Activated CD4-positive, alpha-beta memory T cell treated with anti-CD3 and anti-CD28 coated beads, Interleukin-2, amount 10 ng/mL, durations not matched to agents 7 days and 5 days (primary cell): ENCODE measurements at regions not wholly inside any gene's neighbourhood (a gene's known extent, or its start where the extent isn't known, plus 50 kb on each side); places are given as distances from the start of the nearest gene placed in this dataset.

Source experiments
- CTCF ChIA-PET: fragments of 350-600 bp; sonication (Branson Sonifier 250); formaldehyde crosslinking; loops from one replicate; lab custom pipeline; 2021; ENCODE audit warnings: antibody characterized with exemption, inconsistent platforms; lab: Charles Lee
- POLR2A ChIA-PET: fragments of 350-600 bp; sonication (Branson Sonifier 250); formaldehyde crosslinking; loops from one replicate; lab custom pipeline; 2021; ENCODE audit warnings: antibody characterized with exemption; lab: Charles Lee
- DNase-seq: peaks from one replicate; pipeline ENCODE4 v3.0.0-alpha.2; 2020
- H3K27ac Mint-ChIP-seq: one replicate; pipeline ENCODE4 v1.8.0; 2021; ENCODE audit warnings: mild to moderate bottlenecking, mixed read lengths
- H3K27me3 Mint-ChIP-seq: one replicate; pipeline ENCODE4 v1.8.0; 2021; ENCODE audit warnings: mixed read lengths
- H3K36me3 Mint-ChIP-seq: one replicate; pipeline ENCODE4 v1.8.0; 2021; ENCODE audit warnings: low read depth, mixed read lengths
- H3K4me1 Mint-ChIP-seq: one replicate; pipeline ENCODE4 v1.8.0; 2021; ENCODE audit warnings: mixed read lengths
- H3K4me3 Mint-ChIP-seq: one replicate; pipeline ENCODE4 v1.8.0; 2021; ENCODE audit warnings: mild to moderate bottlenecking, mixed read lengths
- H3K9me3 Mint-ChIP-seq: one replicate; pipeline ENCODE4 v1.8.0; 2021; ENCODE audit warnings: mixed read lengths

DNA sequence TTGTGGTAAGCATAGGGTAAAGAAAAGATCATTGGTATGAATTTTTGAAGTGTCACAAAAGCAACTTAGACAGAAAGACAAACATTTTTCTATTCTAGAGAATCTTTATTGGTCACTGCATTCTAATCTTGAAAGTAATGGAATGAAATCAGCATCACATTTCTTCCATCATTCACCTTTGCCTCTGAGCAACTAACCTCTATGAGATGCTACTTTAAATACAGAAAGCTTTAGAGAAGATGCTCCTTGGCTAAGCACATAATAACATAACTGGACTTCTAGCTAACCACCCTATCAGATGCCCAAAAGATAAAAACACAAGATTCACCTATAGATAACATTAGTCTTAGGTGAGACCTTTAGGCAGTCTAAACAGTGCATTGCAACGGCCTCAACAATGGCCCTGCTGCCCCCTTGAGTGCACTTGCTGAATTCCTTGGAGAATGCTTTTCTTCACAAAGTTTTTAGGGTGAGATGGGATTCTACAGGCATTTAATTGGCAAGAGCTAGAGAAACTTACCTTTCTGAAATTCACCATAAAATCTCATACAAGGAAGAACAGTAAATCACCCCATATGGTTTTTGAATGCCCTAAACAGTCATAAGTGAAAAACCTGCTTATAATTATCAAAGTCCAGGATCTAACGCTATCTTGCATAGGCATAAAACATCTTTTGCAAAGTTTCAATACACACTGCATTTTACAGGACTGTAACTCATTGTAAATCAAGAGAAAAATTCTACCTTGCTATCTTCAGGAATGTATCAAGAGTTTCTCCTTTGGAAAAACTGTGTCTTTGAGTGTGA lies 791.3 kb upstream of the CHAC2 start:
- no peaks in the 10 kb centered on the region for H3K9me3 Mint-ChIP-seq
- CTCF ChIA-PET = no interaction called here
- H3K36me3 Mint-ChIP-seq = no peaks in the 10 kb centered on the region
- POLR2A ChIA-PET = no interaction called here
- no peaks in the 10 kb centered on the region for H3K4me1 Mint-ChIP-seq
- H3K4me3 Mint-ChIP-seq = no peak overlapping the region
- DNase-seq = no peak
- no peak overlapping the region for H3K27ac Mint-ChIP-seq
- H3K27me3 Mint-ChIP-seq = no peaks in the 10 kb centered on the region

DNA sequence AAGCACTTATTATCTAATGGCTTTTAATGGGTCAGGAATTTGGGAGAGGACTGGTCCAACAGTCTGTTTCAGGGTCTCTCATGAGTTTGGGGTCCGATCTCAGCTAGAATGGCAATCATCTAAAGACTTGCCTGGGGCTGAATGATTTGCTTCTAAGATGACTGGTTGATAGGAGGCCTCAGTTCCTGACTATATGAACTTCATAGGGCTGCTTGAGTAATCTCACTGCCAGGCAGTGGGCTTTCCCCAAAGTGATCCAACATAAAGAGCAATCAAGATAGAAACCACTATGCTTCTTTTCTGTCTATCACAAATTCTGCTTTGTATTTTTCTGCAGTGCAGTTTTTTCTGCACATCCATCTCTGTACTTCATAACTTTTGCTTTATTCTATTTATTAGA lies 793.5 kb upstream of the CHAC2 start:
- CTCF ChIA-PET = no interaction called here

DNA sequence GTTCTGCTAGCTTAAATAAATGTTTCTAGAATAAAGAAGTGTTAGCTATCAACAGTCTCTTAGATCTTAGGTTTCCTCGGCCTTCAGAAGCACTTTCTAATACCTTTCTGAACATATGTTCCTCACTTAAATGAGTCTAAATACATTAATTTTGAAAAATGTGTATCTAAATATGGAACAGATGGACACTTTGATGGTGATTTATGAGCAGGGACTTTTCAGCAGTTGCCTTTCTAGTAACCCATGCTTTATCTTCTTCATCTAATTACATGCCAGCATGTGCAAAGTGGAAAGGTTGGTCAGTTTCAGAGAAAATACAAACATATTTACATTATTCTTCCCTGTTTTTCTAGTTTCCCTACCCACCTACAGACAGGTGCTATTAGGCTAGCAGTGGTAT lies 797.0 kb upstream of the CHAC2 start:
- POLR2A ChIA-PET = no interaction called here
- no peaks in the 10 kb centered on the region for H3K36me3 Mint-ChIP-seq
- H3K27ac Mint-ChIP-seq = no peak overlapping the region
- no peak overlapping the region for H3K4me3 Mint-ChIP-seq
- no peak for DNase-seq
- no peaks in the 10 kb centered on the region for H3K27me3 Mint-ChIP-seq
- CTCF ChIA-PET = no interaction called here
- H3K4me1 Mint-ChIP-seq = no peaks in the 10 kb centered on the region
- no peaks in the 10 kb centered on the region for H3K9me3 Mint-ChIP-seq

More for the DNA sequence above, 793.5 kb upstream of the CHAC2 start:
- Mint-ChIP-seq H3K4me3 (no peak overlapping the region), H3K36me3 (no peaks in the 10 kb centered on the region), H3K9me3 (no peaks in the 10 kb centered on the region), H3K27me3 (no peaks in the 10 kb centered on the region), H3K27ac (no peak overlapping the region), H3K4me1 (no peaks in the 10 kb centered on the region)
- no peak for DNase-seq
- POLR2A ChIA-PET = no interaction called here

DNA sequence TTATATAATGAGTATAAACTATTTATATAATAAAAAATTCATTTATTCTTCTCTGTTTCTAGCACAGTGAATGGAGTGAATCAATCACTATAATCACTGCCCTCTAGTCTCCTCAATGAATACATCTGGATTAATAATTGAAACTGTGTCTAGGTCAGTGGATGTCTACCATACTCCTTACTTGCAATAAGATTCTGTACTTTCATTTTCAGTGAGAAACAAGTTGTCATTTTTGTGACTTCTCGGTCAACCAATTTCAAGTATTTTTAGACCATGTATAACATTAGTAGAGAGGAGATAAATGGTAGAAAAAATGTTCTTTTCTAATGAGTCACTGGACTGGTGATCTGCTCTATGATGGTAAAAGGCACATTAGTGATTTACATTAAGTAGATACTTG lies 799.6 kb upstream of the CHAC2 start:
- H3K4me3 Mint-ChIP-seq = no peak overlapping the region
- POLR2A ChIA-PET = no interaction called here
- H3K36me3 Mint-ChIP-seq = no peaks in the 10 kb centered on the region
- no peak for DNase-seq
- no peak overlapping the region for H3K27ac Mint-ChIP-seq
- H3K27me3 Mint-ChIP-seq = no peaks in the 10 kb centered on the region
- no peaks in the 10 kb centered on the region for H3K9me3 Mint-ChIP-seq
- CTCF ChIA-PET = no interaction called here
- H3K4me1 Mint-ChIP-seq = no peaks in the 10 kb centered on the region

DNA sequence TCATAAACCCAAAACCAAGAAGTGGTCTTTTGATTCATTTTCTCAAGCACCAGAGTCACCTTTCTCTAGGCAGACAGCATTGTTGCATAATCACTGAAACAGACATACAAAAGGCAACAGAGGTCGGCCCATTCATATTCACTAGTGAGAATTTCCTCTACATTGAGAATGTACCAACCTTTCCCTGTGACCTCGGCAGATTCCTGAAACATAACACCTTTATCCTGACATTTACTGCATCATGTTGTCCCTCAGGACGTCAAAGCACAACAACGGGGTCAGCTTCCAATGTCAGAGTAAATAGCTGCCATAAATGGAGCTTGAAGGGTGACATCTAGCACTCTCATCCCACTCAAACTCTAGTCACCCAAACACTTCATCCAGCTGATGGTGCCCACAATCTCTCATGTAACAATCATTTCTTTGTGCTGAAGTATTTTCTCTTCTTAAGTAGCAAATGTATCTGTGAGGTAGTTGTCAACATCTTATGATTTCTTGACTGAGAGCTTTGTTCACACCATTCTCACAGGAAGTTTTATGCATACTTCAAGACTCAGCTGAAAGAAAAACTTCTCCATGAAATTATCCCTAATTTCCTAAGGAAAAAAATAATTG lies 802.6 kb upstream of the CHAC2 start:
- H3K4me1 Mint-ChIP-seq = no peaks in the 10 kb centered on the region
- no peaks in the 10 kb centered on the region for H3K9me3 Mint-ChIP-seq
- H3K27me3 Mint-ChIP-seq = no peaks in the 10 kb centered on the region
- no peaks in the 10 kb centered on the region for H3K36me3 Mint-ChIP-seq
- H3K4me3 Mint-ChIP-seq = no peak overlapping the region
- ChIA-PET POLR2A (no interaction called here), CTCF (no interaction called here)
- no peak overlapping the region for H3K27ac Mint-ChIP-seq
- no peak for DNase-seq

DNA sequence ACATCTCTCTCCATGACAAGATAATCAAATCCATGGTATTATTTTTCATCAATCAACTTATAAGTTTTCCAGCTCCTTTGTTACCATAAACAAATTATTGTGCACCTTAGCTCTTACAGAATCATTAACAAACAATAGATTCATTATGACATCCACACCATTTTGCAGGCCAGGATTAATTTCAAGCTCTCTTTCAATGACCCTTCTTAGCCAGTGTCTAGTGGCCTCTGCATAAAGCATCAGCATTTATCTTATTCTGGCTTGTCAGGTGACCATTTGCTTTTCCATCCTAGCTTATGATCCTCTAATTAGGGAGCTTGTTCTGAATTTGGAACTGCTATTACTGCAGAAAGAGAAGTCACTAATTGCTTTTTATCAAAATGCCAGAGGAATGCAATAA lies 806.2 kb upstream of the CHAC2 start:
- CTCF ChIA-PET = no interaction called here
- Mint-ChIP-seq H3K4me1 (no peaks in the 10 kb centered on the region), H3K9me3 (no peaks in the 10 kb centered on the region), H3K36me3 (no peaks in the 10 kb centered on the region), H3K27me3 (no peaks in the 10 kb centered on the region), H3K4me3 (no peak overlapping the region), H3K27ac (no peak overlapping the region)
- DNase-seq = no peak
- POLR2A ChIA-PET = no interaction called here

DNA sequence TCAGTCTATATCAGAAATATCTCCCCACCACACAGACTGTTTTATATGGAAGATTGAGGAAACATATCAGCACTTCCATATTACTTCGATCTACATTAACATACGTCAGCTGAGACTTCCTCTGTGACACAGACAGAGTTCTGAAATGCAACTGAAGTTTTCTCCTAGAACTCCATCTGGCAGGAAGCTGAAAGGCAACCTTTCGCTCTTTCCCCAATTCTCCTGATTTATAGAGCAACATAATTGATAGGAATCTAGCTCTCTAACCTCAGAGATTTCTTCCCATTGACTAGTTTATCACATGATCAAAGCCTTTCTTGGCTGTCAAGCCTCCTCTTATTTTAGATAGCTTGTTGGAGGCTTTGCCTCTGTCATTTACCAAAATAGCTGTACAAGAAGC lies 806.7 kb upstream of the CHAC2 start:
- H3K27me3 Mint-ChIP-seq = no peaks in the 10 kb centered on the region
- ChIA-PET CTCF (no interaction called here), POLR2A (no interaction called here)
- no peaks in the 10 kb centered on the region for H3K4me1 Mint-ChIP-seq
- H3K9me3 Mint-ChIP-seq = no peaks in the 10 kb centered on the region
- no peak for DNase-seq
- H3K36me3 Mint-ChIP-seq = no peaks in the 10 kb centered on the region
- H3K27ac Mint-ChIP-seq = no peak overlapping the region
- no peak overlapping the region for H3K4me3 Mint-ChIP-seq

DNA sequence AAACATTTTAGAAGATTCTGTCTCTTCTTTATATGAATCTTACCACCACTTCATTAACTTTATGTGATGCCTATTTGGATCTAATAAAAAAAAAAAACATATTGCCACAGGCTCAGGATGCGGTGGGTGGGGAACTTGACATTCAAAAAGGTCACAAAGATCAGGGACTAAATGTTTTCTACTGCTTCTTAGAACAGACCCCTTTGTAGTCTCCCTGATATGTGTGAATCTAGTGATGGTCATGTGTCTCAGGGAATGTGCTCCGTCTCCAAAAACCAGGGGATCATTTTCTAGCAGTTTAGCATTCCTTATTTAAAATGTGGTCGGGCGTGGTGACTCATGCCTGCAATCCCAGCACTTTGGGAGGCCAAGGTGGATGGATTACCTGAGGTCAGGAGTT lies 807.8 kb upstream of the CHAC2 start:
- Mint-ChIP-seq H3K36me3 (no peaks in the 10 kb centered on the region), H3K27me3 (no peaks in the 10 kb centered on the region), H3K4me1 (no peaks in the 10 kb centered on the region), H3K9me3 (no peaks in the 10 kb centered on the region), H3K27ac (no peak overlapping the region), H3K4me3 (no peak overlapping the region)
- DNase-seq = no peak
- ChIA-PET POLR2A (no interaction called here), CTCF (no interaction called here)

DNA sequence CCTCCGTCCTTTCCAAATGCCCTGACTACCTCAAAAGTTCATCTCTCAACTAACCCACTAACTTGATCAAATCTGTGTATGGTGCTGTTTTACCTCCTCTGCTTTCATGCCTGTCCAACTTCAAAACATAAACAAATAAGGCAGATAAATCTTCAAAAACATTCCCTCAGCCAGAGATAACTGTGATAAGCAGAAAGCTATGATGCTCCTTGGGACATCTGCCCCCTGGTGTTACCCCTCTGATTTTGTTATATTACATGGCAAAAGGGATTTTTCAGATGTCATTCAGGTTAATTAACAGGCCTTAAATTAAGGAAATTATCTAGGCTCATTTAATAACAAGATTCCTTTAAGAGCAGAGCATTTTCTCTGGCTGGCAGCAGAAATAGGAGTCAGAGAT lies 810.8 kb upstream of the CHAC2 start:
- no peak for DNase-seq
- no peak overlapping the region for H3K4me3 Mint-ChIP-seq
- ChIA-PET CTCF (no interaction called here), POLR2A (no interaction called here)
- H3K27me3 Mint-ChIP-seq = no peaks in the 10 kb centered on the region
- no peak overlapping the region for H3K27ac Mint-ChIP-seq
- no peaks in the 10 kb centered on the region for H3K9me3 Mint-ChIP-seq
- no peaks in the 10 kb centered on the region for H3K36me3 Mint-ChIP-seq
- no peaks in the 10 kb centered on the region for H3K4me1 Mint-ChIP-seq

DNA sequence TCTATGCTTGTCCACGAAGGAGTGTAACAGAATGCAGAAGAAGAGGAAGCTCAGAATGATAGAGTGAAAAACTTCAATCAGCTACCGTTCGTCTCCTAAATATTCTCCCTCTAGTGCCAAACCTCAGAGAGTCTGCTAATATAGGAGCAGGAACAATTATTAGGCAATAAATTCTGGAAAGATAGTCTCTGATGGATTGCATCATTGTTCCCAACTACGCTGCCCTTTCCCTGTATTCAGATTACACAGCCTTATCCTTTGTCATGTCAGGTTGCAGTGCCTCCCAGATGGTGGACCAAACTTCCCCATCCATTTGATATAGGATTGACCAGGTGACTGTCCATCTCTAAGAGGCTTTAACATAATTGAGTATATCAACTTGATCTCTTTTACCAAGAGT lies 811.5 kb upstream of the CHAC2 start:
- no peaks in the 10 kb centered on the region for H3K9me3 Mint-ChIP-seq
- no peaks in the 10 kb centered on the region for H3K36me3 Mint-ChIP-seq
- H3K27me3 Mint-ChIP-seq = no peaks in the 10 kb centered on the region
- no peak for DNase-seq
- H3K27ac Mint-ChIP-seq = no peak overlapping the region
- CTCF ChIA-PET = no interaction called here
- no peaks in the 10 kb centered on the region for H3K4me1 Mint-ChIP-seq
- POLR2A ChIA-PET = no interaction called here
- no peak overlapping the region for H3K4me3 Mint-ChIP-seq

DNA sequence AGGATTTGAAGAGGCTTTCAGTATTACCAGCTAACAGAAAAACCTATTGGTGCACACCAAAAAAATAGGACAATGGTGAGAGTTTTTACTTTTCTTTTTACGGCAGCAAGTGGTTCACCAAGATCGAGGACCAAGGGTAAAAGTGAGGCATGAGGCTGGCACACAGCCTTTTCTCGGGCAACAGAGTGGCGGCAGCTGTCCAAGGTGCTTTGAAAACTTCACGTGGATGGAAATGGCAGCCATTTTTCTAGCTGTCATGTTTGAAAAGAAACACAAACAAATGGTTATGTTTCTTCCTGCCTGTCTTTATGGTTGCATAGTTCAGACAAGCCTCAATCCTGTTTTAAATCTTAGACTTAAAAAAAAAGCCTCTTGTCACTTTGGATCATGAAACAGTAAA lies 812.5 kb upstream of the CHAC2 start:
- no peaks in the 10 kb centered on the region for H3K36me3 Mint-ChIP-seq
- DNase-seq = no peak
- H3K27me3 Mint-ChIP-seq = no peaks in the 10 kb centered on the region
- ChIA-PET POLR2A (no interaction called here), CTCF (no interaction called here)
- peaks cover 6% of the 10 kb centered on the region for H3K9me3 Mint-ChIP-seq
- H3K27ac Mint-ChIP-seq = no peak overlapping the region
- H3K4me1 Mint-ChIP-seq = no peaks in the 10 kb centered on the region
- no peak overlapping the region for H3K4me3 Mint-ChIP-seq

DNA sequence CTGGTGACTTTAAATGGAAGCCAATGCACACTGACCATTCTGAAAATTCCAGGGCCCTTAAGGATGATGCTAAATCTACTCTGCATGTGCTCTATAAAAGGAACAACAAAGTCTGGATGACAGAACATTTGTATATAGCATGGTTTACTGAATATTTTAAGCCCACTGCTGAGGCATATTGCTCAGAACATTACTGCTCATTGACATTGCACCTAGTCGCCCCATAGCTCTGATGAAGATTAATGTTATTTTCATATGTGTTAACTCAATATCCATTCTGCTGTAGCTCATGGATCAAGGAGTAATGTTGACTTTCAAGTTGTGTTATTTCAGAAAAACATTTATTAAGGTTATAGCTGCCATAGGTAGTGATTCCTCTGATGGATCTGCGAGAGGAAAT lies 827.5 kb upstream of the CHAC2 start:
- CTCF ChIA-PET = no interaction called here
- Mint-ChIP-seq H3K4me1 (peaks cover 8% of the 10 kb centered on the region), H3K4me3 (no peak overlapping the region), H3K27me3 (no peaks in the 10 kb centered on the region), H3K9me3 (peaks cover 5% of the 10 kb centered on the region), H3K36me3 (no peaks in the 10 kb centered on the region), H3K27ac (no peak overlapping the region)
- POLR2A ChIA-PET = no interaction called here
- DNase-seq = no peak

DNA sequence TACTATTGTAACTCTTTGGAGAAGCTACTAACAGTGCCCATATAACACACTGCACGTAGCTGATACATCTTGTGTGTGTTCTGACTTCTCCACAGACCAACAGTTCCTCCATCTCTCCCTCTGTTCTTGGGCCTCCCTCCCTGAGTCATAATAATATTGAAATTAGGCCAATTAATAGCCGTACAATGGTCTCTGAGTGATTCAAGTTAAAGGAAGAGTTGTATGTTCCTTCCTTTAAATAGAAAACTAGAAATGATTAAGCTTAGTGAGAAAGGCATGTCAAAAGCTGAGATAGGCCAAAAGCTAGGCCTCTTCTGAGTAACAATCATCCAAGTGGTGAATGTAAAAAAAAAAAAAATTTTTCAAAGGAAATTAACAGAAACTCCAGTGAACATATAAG lies 828.4 kb upstream of the CHAC2 start:
- H3K27me3 Mint-ChIP-seq = no peaks in the 10 kb centered on the region
- no peak overlapping the region for H3K27ac Mint-ChIP-seq
- no peaks in the 10 kb centered on the region for H3K36me3 Mint-ChIP-seq
- CTCF ChIA-PET = no interaction called here
- no peak for DNase-seq
- POLR2A ChIA-PET = no interaction called here
- no peak overlapping the region for H3K4me3 Mint-ChIP-seq
- H3K4me1 Mint-ChIP-seq = peaks cover 11% of the 10 kb centered on the region
- H3K9me3 Mint-ChIP-seq = peaks cover 5% of the 10 kb centered on the region

DNA sequence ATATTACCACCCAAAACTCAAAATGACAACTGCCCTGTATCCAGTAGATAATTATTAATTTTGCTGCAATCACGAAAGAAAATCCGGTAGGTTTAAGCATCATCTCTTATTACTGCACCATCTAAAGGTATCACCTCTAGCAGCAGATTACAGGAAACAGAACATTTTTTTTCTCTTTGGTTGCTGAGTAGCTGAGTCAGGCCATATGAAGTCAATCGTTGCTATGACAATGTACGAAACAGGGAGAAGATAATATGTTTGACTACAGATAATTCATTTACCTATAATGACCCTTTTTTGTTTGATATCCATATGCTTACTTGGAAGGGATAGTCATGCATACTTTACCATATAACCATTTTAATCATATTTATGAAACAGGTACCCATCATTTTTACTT lies 831.6 kb upstream of the CHAC2 start:
- peaks cover 1% of the 10 kb centered on the region for H3K9me3 Mint-ChIP-seq
- peak overlapping the region; percentile 32 for H3K27ac Mint-ChIP-seq
- no peak for DNase-seq
- peaks cover 13% of the 10 kb centered on the region for H3K4me1 Mint-ChIP-seq
- no peaks in the 10 kb centered on the region for H3K27me3 Mint-ChIP-seq
- ChIA-PET CTCF (no interaction called here), POLR2A (no interaction called here)
- H3K36me3 Mint-ChIP-seq = no peaks in the 10 kb centered on the region
- no peak overlapping the region for H3K4me3 Mint-ChIP-seq
